GM12878 (cell line): ENCODE measurements at regions not wholly inside any gene's neighbourhood (a gene's known extent, or its start where the extent isn't known, plus 50 kb on each side); places are given as distances from the start of the nearest gene placed in this dataset.

Source experiments
- ATAC-seq: fragments of 200-7000 bp; cut with Tn5 transposase; 3 replicates; pipeline ENCODE4 v1.9.1; 2020; ENCODE audit warnings: mild to moderate bottlenecking, moderate library complexity
- BruUV-seq: library from RNA; stranded (reverse); fragments of 400-500 nt; replicated peaks from 2 replicates; lab custom pipeline; 2021; lab: Mats Ljungman, UMichigan
- CTCF ChIA-PET: fragments of 300-600 bp; sonication (Branson Sonifier 250); formaldehyde crosslinking; extraction: SDS; loops from one replicate; lab custom pipeline; 2021; ENCODE audit warnings: inconsistent platforms; lab: Yijun Ruan, JAX
- POLR2A ChIA-PET: fragments of 350-600 bp; formaldehyde crosslinking; extraction: SDS; loops from one replicate; lab custom pipeline; 2021; ENCODE audit warnings: inconsistent platforms; lab: Charles Lee
- RAD21 ChIA-PET: fragments of 300-600 bp; sonication (Branson Sonifier 250); formaldehyde crosslinking; loops from one replicate; lab custom pipeline; 2023; ENCODE audit warnings: antibody characterized with exemption; ENCODE audit not compliant: unreplicated experiment; lab: Charles Lee
- SMC1A ChIA-PET: fragments of 300-600 bp; sonication (Branson Sonifier 250); formaldehyde crosslinking; loops from one replicate; lab custom pipeline; 2023; ENCODE audit not compliant: unreplicated experiment, uncharacterized antibody; lab: Charles Lee
- DNase-seq: peaks from one replicate; pipeline ENCODE4 v3.0.0-alpha.2; 2011; ENCODE audit warnings: low read depth, low spot score
- FAIRE-seq: peaks from 3 replicates; lab custom pipeline; 2011; peaks lifted over from hg19 to GRCh38; lab: Jason Lieb, UNC
- H2AFZ ChIP-seq: 2 replicates; pipeline ENCODE4 v1.6.0; 2011; ENCODE audit warnings: low read depth, low read length, control low read depth; ENCODE audit not compliant: control insufficient read depth
- H3K27ac ChIP-seq: 2 replicates; pipeline ENCODE4 v1.5.1; 2011; ENCODE audit warnings: control low read depth; ENCODE audit not compliant: control insufficient read depth, insufficient read depth
- H3K27me3 ChIP-seq, 2 experiments: replicated peaks in 1 of 2; 2 replicates each; pipeline versions ENCODE4 v1.6.0 to v1.6.1; 2011; ENCODE audit warnings: low read length in 1 of 2; ENCODE audit not compliant: control insufficient read depth in 2 of 2, insufficient read depth in 2 of 2
- H3K36me3 ChIP-seq, 2 experiments: 2 replicates each; pipeline ENCODE4 v1.5.1; 2011; ENCODE audit warnings: low read length in 1 of 2; ENCODE audit not compliant: control insufficient read depth in 2 of 2, insufficient read depth in 2 of 2
- H3K4me1 ChIP-seq: 2 replicates; pipeline ENCODE4 v1.6.1; 2011; ENCODE audit warnings: mild to moderate bottlenecking, low read length, moderate library complexity, mixed read lengths; ENCODE audit not compliant: control insufficient read depth, insufficient read depth
- H3K4me2 ChIP-seq: 2 replicates; pipeline ENCODE4 v1.6.0; 2011; ENCODE audit warnings: control low read depth; ENCODE audit not compliant: control insufficient read depth, insufficient read depth
- H3K4me3 ChIP-seq: fragments of 200-600 bp; sonication (generic); 2 replicates; pipeline ENCODE4 v1.5.1; 2016
- H3K79me2 ChIP-seq: 2 replicates; pipeline ENCODE4 v1.6.0; 2011; ENCODE audit warnings: low read length; ENCODE audit not compliant: control insufficient read depth, insufficient read depth
- H3K9ac ChIP-seq: 2 replicates; pipeline ENCODE4 v1.8.0; 2011; ENCODE audit warnings: low read length, control low read depth, mixed read lengths; ENCODE audit not compliant: control insufficient read depth, insufficient read depth
- H3K9me3 ChIP-seq: replicated peaks from 3 replicates; pipeline ENCODE4 v1.5.1; 2011; ENCODE audit warnings: mild to moderate bottlenecking, low read length; ENCODE audit not compliant: control insufficient read depth, insufficient read depth
- H4K20me1 ChIP-seq: 2 replicates; pipeline ENCODE4 v1.6.0; 2011; ENCODE audit not compliant: control insufficient read depth, insufficient read depth
- E2F8 ChIP-seq: fragments of 450-650 bp; IDR thresholded peaks from 2 replicates; pipeline ENCODE4 v1.6.1; 2018; ENCODE audit warnings: mild to moderate bottlenecking, low read depth, moderate library complexity; ENCODE audit not compliant: partially characterized antibody
- ELK1 ChIP-seq: IDR thresholded peaks from 2 replicates; pipeline ENCODE4 v1.6.1; 2012; ENCODE audit warnings: low read depth, low read length, improper control_type of control experiment
- ESRRA ChIP-seq: IDR thresholded peaks from 2 replicates; pipeline ENCODE4 v1.6.1; 2012; ENCODE audit warnings: mild to moderate bottlenecking, low read length, improper control_type of control experiment
- NFYA ChIP-seq: IDR thresholded peaks from 2 replicates; pipeline ENCODE4 v1.6.1; 2011; ENCODE audit warnings: low read depth, mild to moderate bottlenecking, low read length, improper control_type of control experiment, borderline replicate concordance
- NKRF ChIP-seq: fragments of 450-650 bp; conservative IDR thresholded peaks from 2 replicates; pipeline ENCODE4 v1.6.1; 2017; ENCODE audit warnings: mild to moderate bottlenecking, moderate library complexity
- TBL1XR1 ChIP-seq: IDR thresholded peaks from 2 replicates; pipeline ENCODE4 v1.6.1; 2012; ENCODE audit warnings: low read depth, low read length, improper control_type of control experiment
- ZBTB4 ChIP-seq: fragments of 450-650 bp; formaldehyde crosslinking; IDR thresholded peaks from 2 replicates; pipeline ENCODE4 v1.4.0; 2022; ENCODE audit warnings: mild to moderate bottlenecking, moderate library complexity
- WGBS: methylation state at CpG from one replicate; pipeline ENCODE4 v1.1.6; 2016; ENCODE audit warnings: low lambda C conversion rate; ENCODE audit not compliant: insufficient replicate concordance, insufficient coverage; ENCODE audit errors: missing lambda C conversion rate; 5-methylcytosine and 5-hydroxymethylcytosine counted together
- in situ Hi-C: fragments of 300-500 bp; cut with MboI; formaldehyde crosslinking; loops from 9 replicates; pipeline ENCODE4 v1.14.3; 2018; ENCODE audit warnings: mixed read lengths
- intact Hi-C: fragments of 100-400 bp; cut with micrococcal nuclease; formaldehyde crosslinking; loops from one replicate; pipeline ENCODE4 v1.14.2; 2022; ENCODE audit not compliant: unreplicated experiment

- ChIA-PET CTCF (no interaction called here), RAD21 (no interaction called here), SMC1A (interaction anchor here (0.6 to 2.9 kb wide), 2 partner anchors 176 to 207 kb away, joined by 3 to 7 read pairs; no protein-coding TSS in a partner anchor), POLR2A (no interaction called here)
- TF ChIP-seq NFYA (no peak), ESRRA (no peak)
- H3K27me3 ChIP-seq: peaks cover 3% of the 10 kb centered on the region in 2 experiments
- H3K4me3 ChIP-seq: no peak overlapping the region
- WGBS: 0% methylated on average over 1 of the region's 1 CpG
- BruUV-seq: no TSS peak
- H3K36me3 ChIP-seq: no peaks in the 10 kb centered on the region
- H2AFZ ChIP-seq: no peak overlapping the region
- no peak for DNase-seq
- intact Hi-C loops: no loop called here
- no peak overlapping the region for H3K27ac ChIP-seq
- no peaks in the 10 kb centered on the region for H4K20me1 ChIP-seq
- no peak for FAIRE-seq
- H3K4me2 ChIP-seq: no peak overlapping the region
- no peak for ATAC-seq
- no peaks in the 10 kb centered on the region for H3K79me2 ChIP-seq
- in situ Hi-C loops: no loop called here
- no peaks in the 10 kb centered on the region for H3K9me3 ChIP-seq
- no peaks in the 10 kb centered on the region for H3K4me1 ChIP-seq
- H3K9ac ChIP-seq: no peak overlapping the region
Observed at GRCh38 chr1:204773246-204773645, 87.7 kb upstream of the LRRN2 start.

- DNase-seq: no peak
- H3K4me3 ChIP-seq: no peak overlapping the region
- FAIRE-seq: no peak
- no peaks in the 10 kb centered on the region for H3K36me3 ChIP-seq
- TF ChIP-seq ZBTB4 (CRISPR knock-in tag) (no peak), E2F8 (no peak), NKRF (no peak), ELK1 (no peak), TBL1XR1 (no peak)
- TF ChIP-seq, all 136 proteins: peak for 0
- Histone ChIP-seq H3K9me3 (no peaks in the 10 kb centered on the region), H3K9ac (no peak overlapping the region), H4K20me1 (no peaks in the 10 kb centered on the region), H3K4me1 (no peaks in the 10 kb centered on the region), H2AFZ (no peak overlapping the region), H3K4me2 (no peak overlapping the region), H3K79me2 (no peaks in the 10 kb centered on the region), H3K27me3 (peaks cover 3% of the 10 kb centered on the region in 2 experiments), H3K27ac (no peak overlapping the region)
- BruUV-seq: no TSS peak
- RAD21 ChIA-PET: no interaction called here
- in situ Hi-C loops: no loop called here
- 0% methylated on average over 4 of the region's 4 CpGs for WGBS
- SMC1A ChIA-PET: interaction anchor here (1.0 kb wide), 1 partner anchor 12 kb away, joined by 3 read pairs; no protein-coding TSS in a partner anchor
- intact Hi-C loops: no loop called here
- CTCF ChIA-PET: interaction anchor here (1.4 to 2.9 kb wide), 2 partner anchors 12 to 31 kb away, joined by 4 to 8 read pairs; no protein-coding TSS in a partner anchor
- POLR2A ChIA-PET: no interaction called here
- no peak for ATAC-seq
Observed at GRCh38 chr1:204775546-204775945, 90.0 kb upstream of the LRRN2 start.
